ENCODE measurements at regions not wholly inside any gene's neighbourhood (a gene's known extent, or its start where the extent isn't known, plus 50 kb on each side); places are given as distances from the start of the nearest gene placed in this dataset.

DNA sequence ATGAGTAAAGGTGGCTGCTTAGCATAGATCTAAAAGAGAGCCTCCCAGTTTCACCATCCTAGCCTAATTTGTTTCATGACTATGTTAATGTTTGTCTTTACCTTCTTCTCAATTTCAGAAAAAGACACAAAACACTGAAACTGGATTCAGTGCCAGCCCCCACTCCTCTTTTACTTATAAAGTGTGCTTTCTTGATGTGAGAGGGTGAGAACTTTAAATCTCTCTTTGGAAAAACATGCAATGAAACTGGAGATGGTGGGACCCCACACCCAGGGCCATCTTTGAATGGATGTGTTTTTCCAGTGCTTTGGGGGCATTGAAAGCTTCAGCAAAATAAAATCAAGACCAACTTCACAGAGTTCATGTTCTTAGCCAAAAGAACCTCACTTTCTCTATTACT lies 185.9 kb downstream of the CYRIA start (continued):
- TF ChIP-seq, protein P1, sequence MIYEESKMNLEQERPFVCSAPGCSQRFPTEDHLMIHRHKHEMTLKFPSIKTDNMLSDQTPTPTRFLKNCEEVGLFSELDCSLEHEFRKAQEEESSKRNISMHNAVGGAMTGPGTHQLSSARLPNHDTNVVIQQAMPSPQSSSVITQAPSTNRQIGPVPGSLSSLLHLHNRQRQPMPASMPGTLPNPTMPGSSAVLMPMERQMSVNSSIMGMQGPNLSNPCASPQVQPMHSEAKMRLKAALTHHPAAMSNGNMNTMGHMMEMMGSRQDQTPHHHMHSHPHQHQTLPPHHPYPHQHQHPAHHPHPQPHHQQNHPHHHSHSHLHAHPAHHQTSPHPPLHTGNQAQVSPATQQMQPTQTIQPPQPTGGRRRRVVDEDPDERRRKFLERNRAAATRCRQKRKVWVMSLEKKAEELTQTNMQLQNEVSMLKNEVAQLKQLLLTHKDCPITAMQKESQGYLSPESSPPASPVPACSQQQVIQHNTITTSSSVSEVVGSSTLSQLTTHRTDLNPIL (CRISPR knock-in tag; IDR thresholded peaks at IDR 0.05; ENCODE audit: low read depth), result no peak
- TF ChIP-seq GLIS3 (CRISPR knock-in tag; IDR thresholded peaks at IDR 0.05), result no peak
- no peak for TF ChIP-seq ESRRG (CRISPR knock-in tag; IDR thresholded peaks at IDR 0.05)
- TF ChIP-seq ZNF70 (CRISPR knock-in tag; IDR thresholded peaks at IDR 0.05), result no peak

DNA sequence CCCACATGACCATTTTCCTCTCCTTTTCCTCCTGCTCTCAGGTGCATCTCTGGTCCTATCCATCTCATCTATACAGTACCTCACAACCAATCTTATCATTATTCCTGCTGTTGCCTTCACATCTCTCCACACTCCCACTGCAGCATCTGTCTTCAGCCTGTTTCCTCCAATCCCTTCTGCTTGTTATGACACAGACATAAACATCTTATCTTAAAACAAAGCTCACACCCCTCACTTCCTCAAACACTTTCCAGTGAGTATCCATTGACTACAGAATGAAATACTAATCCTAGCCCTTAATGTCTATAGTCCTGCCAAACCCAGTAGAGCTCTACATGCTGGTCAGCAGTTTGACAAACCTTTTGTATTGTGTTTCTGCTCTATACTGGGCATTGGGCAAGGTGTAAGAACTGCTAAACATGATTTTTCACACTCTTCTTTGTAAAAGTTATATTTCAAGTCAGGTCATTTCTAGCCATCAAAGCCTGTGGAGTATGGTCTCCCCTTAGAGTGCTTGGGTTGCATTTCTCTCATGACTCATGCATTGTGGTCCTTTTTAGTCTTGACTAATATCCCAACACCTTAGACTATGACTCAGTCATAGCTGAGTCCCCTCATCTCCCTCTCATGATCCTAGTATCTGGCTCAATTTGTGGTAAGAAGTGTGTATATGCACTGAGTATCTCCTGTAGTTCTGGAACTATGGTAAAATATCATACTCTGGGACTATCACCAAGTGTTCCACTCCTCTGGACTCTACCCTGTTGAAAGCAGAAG lies 187.0 kb downstream of the CYRIA start:
- no peak for ATAC-seq
- TF ChIP-seq, protein P2, sequence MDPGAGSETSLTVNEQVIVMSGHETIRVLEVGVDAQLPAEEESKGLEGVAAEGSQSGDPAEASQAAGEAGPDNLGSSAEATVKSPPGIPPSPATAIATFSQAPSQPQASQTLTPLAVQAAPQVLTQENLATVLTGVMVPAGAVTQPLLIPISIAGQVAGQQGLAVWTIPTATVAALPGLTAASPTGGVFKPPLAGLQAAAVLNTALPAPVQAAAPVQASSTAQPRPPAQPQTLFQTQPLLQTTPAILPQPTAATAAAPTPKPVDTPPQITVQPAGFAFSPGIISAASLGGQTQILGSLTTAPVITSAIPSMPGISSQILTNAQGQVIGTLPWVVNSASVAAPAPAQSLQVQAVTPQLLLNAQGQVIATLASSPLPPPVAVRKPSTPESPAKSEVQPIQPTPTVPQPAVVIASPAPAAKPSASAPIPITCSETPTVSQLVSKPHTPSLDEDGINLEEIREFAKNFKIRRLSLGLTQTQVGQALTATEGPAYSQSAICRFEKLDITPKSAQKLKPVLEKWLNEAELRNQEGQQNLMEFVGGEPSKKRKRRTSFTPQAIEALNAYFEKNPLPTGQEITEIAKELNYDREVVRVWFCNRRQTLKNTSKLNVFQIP (CRISPR knock-in tag; IDR thresholded peaks at IDR 0.05; ENCODE audit: borderline replicate concordance, low read depth), result no peak
- TF ChIP-seq ESRRG (CRISPR knock-in tag; IDR thresholded peaks at IDR 0.05), result no peak
- no peak for TF ChIP-seq ZFP3 (CRISPR knock-in tag; IDR thresholded peaks at IDR 0.05)
- no peak for TF ChIP-seq ZC3H10 (CRISPR knock-in tag; IDR thresholded peaks at IDR 0.05)
- no peak for TF ChIP-seq RARB (CRISPR knock-in tag; IDR thresholded peaks at IDR 0.05)
- no peak for TF ChIP-seq ISL1 (CRISPR knock-in tag; IDR thresholded peaks at IDR 0.05)
- TF ChIP-seq ZFP30 (CRISPR knock-in tag; IDR thresholded peaks at IDR 0.05), result no peak
- no peak for TF ChIP-seq OSR1 (CRISPR knock-in tag; IDR thresholded peaks at IDR 0.05)
- no peak for TF ChIP-seq ARNTL (CRISPR knock-in tag; IDR thresholded peaks at IDR 0.05; ENCODE audit: borderline replicate concordance, low read depth)
- TF ChIP-seq TCF4 (CRISPR knock-in tag; IDR thresholded peaks at IDR 0.05; ENCODE audit: borderline replicate concordance), result no peak

DNA sequence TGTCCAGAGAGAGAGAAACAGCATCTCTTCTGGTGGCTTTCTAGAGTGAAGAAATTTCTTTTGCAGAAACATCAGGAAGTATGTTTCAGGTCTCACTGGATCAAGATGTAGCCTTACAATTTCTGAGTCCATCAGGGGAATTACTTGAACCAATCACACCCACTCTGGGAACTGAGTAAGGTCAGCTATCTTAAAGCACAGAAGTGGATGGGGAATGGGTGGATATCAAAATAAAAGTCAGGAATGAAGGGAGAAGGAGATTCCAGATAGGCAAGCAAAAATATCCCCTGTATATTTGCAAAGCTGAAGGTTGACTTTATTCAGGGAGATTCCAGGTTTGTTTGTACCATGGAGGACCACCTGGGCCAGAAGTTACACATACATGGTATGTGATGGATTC lies 188.0 kb downstream of the CYRIA start:
- TF ChIP-seq CSDC2 (CRISPR knock-in tag; IDR thresholded peaks at IDR 0.05) (no peak), ZNF8 (CRISPR knock-in tag; IDR thresholded peaks at IDR 0.05) (no peak), ZC3H10 (CRISPR knock-in tag; IDR thresholded peaks at IDR 0.05) (no peak)
- TF ChIP-seq, protein P3, sequence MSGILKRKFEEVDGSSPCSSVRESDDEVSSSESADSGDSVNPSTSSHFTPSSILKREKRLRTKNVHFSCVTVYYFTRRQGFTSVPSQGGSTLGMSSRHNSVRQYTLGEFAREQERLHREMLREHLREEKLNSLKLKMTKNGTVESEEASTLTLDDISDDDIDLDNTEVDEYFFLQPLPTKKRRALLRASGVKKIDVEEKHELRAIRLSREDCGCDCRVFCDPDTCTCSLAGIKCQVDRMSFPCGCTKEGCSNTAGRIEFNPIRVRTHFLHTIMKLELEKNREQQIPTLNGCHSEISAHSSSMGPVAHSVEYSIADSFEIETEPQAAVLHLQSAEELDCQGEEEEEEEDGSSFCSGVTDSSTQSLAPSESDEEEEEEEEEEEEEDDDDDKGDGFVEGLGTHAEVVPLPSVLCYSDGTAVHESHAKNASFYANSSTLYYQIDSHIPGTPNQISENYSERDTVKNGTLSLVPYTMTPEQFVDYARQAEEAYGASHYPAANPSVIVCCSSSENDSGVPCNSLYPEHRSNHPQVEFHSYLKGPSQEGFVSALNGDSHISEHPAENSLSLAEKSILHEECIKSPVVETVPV (CRISPR knock-in tag; IDR thresholded peaks at IDR 0.05), result no peak
- no peak for ATAC-seq

DNA sequence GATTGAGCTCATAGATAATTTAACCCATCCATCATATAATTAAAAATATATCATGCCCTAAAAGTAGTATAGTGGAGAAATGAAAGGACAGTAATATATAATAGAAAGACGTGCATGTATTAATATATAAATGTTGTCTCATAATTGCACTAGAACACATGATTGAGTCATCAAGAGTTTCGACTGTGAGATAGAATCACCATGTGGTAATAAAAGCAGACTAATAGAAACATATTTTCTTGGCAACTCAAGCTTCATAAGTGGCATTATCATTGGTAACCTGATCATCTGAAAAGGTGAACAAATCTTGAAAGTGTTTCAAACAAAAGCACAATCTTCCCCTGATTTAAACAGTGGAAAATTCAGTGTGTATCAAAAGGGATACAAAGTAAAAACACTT lies 188.8 kb downstream of the CYRIA start:
- TF ChIP-seq BACH2 (CRISPR knock-in tag; IDR thresholded peaks at IDR 0.05; ENCODE audit: borderline replicate concordance) (no peak), GLIS3 (CRISPR knock-in tag; IDR thresholded peaks at IDR 0.05) (no peak), TOX (CRISPR knock-in tag; IDR thresholded peaks at IDR 0.05; ENCODE audit: borderline replicate concordance) (no peak), ZFP30 (CRISPR knock-in tag; IDR thresholded peaks at IDR 0.05) (no peak), RARB (CRISPR knock-in tag; IDR thresholded peaks at IDR 0.05) (no peak)
- TF ChIP-seq, protein P3 (CRISPR knock-in tag; IDR thresholded peaks at IDR 0.05), result no peak
- no peak for ATAC-seq

DNA sequence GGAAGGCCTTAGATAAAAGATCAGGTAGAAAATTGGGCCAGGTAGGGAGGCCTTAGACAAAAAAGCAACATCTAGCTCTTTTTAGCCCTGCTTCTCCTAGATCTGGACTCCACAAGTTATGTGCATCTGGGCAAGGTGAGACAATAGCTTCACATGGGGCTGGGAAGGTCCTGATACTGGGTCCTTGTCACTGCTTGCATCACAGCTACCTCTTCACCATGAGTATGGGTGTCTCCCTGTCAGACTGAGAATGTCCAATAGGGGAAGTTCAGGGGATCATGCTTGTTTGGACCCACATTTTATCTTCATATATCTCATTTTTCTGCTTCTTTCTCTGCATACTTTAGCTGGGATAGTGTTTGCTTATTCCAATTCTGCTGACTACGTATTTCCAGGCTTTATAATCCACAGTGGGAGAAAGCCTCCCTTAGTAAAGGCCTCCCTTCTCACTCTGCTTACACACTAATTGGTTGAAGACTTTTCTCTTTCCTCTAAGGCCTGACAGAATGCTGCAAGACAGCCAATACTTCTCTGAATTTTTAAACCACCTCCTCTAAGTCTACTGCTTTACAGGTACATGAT lies 189.6 kb downstream of the CYRIA start:
- TF ChIP-seq, protein P4, sequence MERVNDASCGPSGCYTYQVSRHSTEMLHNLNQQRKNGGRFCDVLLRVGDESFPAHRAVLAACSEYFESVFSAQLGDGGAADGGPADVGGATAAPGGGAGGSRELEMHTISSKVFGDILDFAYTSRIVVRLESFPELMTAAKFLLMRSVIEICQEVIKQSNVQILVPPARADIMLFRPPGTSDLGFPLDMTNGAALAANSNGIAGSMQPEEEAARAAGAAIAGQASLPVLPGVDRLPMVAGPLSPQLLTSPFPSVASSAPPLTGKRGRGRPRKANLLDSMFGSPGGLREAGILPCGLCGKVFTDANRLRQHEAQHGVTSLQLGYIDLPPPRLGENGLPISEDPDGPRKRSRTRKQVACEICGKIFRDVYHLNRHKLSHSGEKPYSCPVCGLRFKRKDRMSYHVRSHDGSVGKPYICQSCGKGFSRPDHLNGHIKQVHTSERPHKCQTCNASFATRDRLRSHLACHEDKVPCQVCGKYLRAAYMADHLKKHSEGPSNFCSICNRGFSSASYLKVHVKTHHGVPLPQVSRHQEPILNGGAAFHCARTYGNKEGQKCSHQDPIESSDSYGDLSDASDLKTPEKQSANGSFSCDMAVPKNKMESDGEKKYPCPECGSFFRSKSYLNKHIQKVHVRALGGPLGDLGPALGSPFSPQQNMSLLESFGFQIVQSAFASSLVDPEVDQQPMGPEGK (CRISPR knock-in tag; IDR thresholded peaks at IDR 0.05; ENCODE audit: borderline replicate concordance), result no peak
- no peak for TF ChIP-seq ZC3H10 (CRISPR knock-in tag; IDR thresholded peaks at IDR 0.05)
- TF ChIP-seq, protein P2 (CRISPR knock-in tag; IDR thresholded peaks at IDR 0.05; ENCODE audit: borderline replicate concordance, low read depth), result no peak
- no peak for TF ChIP-seq GLIS3 (CRISPR knock-in tag; IDR thresholded peaks at IDR 0.05)
- ATAC-seq, result no peak
